ENCODE measurements at regions not wholly inside any gene's neighbourhood (a gene's known extent, or its start where the extent isn't known, plus 50 kb on each side); places are given as distances from the start of the nearest gene placed in this dataset.

- no peak overlapping the region for H3K27ac ChIP-seq (ENCODE audit: low read depth in 2 of 2, low read length in 1 of 2)
- H3K9me3 ChIP-seq = no peaks in the 10 kb centered on the region
- no peak overlapping the region for H3K9ac ChIP-seq
- no peak overlapping the region for H3K4me3 ChIP-seq (ENCODE audit: low read depth in 2 of 2, low read length in 1 of 2)
- no peaks in the 10 kb centered on the region for H3K9me2 ChIP-seq
- no peaks in the 10 kb centered on the region for H3K27me3 ChIP-seq (ENCODE audit: insufficient read depth)
- no peak overlapping the region for H2AFZ ChIP-seq (ENCODE audit: low read depth)
- H3K4me1 ChIP-seq (ENCODE audit: control insufficient read depth in 1 of 2, insufficient read depth in 2 of 2, low read depth in 1 of 2, low read length in 1 of 2) = peaks cover 20 to 21% of the 10 kb centered on the region in 2 experiments; a peak in 3 of 4 replicates
- H4K20me1 ChIP-seq (ENCODE audit: insufficient read depth) = no peaks in the 10 kb centered on the region
- ChIA-PET POLR2A (no interaction called here), CTCF (no interaction called here)
- TF ChIP-seq JUND (IDR thresholded peaks at IDR 0.05) = no peak
- TF ChIP-seq, protein P1, sequence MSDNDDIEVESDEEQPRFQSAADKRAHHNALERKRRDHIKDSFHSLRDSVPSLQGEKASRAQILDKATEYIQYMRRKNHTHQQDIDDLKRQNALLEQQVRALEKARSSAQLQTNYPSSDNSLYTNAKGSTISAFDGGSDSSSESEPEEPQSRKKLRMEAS (IDR thresholded peaks at IDR 0.05; ENCODE audit: low read depth) = no peak
- TF ChIP-seq FOXJ3 (CRISPR knock-in tag; IDR thresholded peaks at IDR 0.05) = no peak
- TF ChIP-seq, protein P2, sequence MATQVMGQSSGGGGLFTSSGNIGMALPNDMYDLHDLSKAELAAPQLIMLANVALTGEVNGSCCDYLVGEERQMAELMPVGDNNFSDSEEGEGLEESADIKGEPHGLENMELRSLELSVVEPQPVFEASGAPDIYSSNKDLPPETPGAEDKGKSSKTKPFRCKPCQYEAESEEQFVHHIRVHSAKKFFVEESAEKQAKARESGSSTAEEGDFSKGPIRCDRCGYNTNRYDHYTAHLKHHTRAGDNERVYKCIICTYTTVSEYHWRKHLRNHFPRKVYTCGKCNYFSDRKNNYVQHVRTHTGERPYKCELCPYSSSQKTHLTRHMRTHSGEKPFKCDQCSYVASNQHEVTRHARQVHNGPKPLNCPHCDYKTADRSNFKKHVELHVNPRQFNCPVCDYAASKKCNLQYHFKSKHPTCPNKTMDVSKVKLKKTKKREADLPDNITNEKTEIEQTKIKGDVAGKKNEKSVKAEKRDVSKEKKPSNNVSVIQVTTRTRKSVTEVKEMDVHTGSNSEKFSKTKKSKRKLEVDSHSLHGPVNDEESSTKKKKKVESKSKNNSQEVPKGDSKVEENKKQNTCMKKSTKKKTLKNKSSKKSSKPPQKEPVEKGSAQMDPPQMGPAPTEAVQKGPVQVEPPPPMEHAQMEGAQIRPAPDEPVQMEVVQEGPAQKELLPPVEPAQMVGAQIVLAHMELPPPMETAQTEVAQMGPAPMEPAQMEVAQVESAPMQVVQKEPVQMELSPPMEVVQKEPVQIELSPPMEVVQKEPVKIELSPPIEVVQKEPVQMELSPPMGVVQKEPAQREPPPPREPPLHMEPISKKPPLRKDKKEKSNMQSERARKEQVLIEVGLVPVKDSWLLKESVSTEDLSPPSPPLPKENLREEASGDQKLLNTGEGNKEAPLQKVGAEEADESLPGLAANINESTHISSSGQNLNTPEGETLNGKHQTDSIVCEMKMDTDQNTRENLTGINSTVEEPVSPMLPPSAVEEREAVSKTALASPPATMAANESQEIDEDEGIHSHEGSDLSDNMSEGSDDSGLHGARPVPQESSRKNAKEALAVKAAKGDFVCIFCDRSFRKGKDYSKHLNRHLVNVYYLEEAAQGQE (IDR thresholded peaks at IDR 0.05; ENCODE audit: low read depth, low read length) = no peak
- TF ChIP-seq EZH2phosphoT487 (IDR thresholded peaks at IDR 0.05; ENCODE audit: borderline replicate concordance, low read depth) = no peak
- no peak for TF ChIP-seq GABPA (IDR thresholded peaks at IDR 0.05; ENCODE audit: low read depth)
- no peak for TF ChIP-seq NFIC (IDR thresholded peaks at IDR 0.05; ENCODE audit: borderline replicate concordance)
- TF ChIP-seq NRF1 (IDR thresholded peaks at IDR 0.05; ENCODE audit: low read depth, low read length) = no peak
- no peak for TF ChIP-seq FOXM1 (IDR thresholded peaks at IDR 0.05; ENCODE audit: low read depth)
- H3F3A ChIP-seq (replicated peaks; ENCODE audit: insufficient read depth) = no peaks in the 10 kb centered on the region
- WGBS (ENCODE audit: low lambda C conversion rate) = 84% methylated on average over 11 of the region's 11 CpGs
- no peaks in the 10 kb centered on the region for H3K79me2 ChIP-seq (ENCODE audit: insufficient read depth)
- H3K4me2 ChIP-seq = no peak overlapping the region
- no peaks in the 10 kb centered on the region for H3K36me3 ChIP-seq (replicated peaks in 1 of 2; ENCODE audit: control insufficient read depth in 1 of 2, insufficient read depth in 2 of 2, low read length in 1 of 2)
- DNase-seq = no peak
These were observed 109.6 kb upstream of the FAM20C start for GRCh38 chr7:82757-83155.

DNA sequence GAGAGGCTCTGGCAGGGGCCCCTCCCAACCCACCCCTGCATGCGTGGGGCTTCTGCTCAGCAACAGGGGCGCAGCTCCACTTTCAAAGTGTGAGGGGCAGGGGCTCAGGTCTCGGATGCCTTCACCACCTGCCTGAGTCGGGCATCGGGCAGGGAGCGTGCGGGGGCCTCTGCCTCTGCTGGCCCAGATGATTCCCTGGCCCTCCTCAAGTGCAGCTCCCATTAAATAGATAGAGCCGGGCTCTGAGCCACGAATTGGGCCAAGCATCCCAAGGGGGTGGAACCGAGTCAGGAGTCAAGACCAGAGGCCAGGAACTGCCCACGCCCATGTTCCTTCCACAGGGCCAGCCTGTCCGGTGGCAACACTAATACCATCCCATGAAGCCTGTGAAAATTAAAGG lies 108.9 kb upstream of the FAM20C start:
- DNase-seq = no peak
- no peaks in the 10 kb centered on the region for H4K20me1 ChIP-seq (ENCODE audit: insufficient read depth)
- no peaks in the 10 kb centered on the region for H3K9me2 ChIP-seq
- no peak overlapping the region for H3K4me3 ChIP-seq (ENCODE audit: low read depth in 2 of 2, low read length in 1 of 2)
- no peak overlapping the region for H3K27ac ChIP-seq (ENCODE audit: low read depth in 2 of 2, low read length in 1 of 2)
- no peaks in the 10 kb centered on the region for H3F3A ChIP-seq (replicated peaks; ENCODE audit: insufficient read depth)
- POLR2A ChIA-PET = no interaction called here
- no peak overlapping the region for H3K9ac ChIP-seq
- H3K4me2 ChIP-seq = no peak overlapping the region
- H3K27me3 ChIP-seq (ENCODE audit: insufficient read depth) = no peaks in the 10 kb centered on the region
- WGBS (ENCODE audit: low lambda C conversion rate) = 92% methylated on average over 9 of the region's 12 CpGs
- no peaks in the 10 kb centered on the region for H3K79me2 ChIP-seq (ENCODE audit: insufficient read depth)
- H2AFZ ChIP-seq (ENCODE audit: low read depth) = no peak overlapping the region
- no peaks in the 10 kb centered on the region for H3K9me3 ChIP-seq
- CTCF ChIA-PET = no interaction called here
- H3K4me1 ChIP-seq (ENCODE audit: control insufficient read depth in 1 of 2, insufficient read depth in 2 of 2, low read depth in 1 of 2, low read length in 1 of 2) = peaks cover 20 to 24% of the 10 kb centered on the region in 2 experiments; a peak in 3 of 4 replicates
- H3K36me3 ChIP-seq (replicated peaks in 1 of 2; ENCODE audit: control insufficient read depth in 1 of 2, insufficient read depth in 2 of 2, low read length in 1 of 2) = no peaks in the 10 kb centered on the region
- TF ChIP-seq FOSL2 (IDR thresholded peaks at IDR 0.05; ENCODE audit: borderline replicate concordance, low read depth) (no peak), SIN3A (IDR thresholded peaks at IDR 0.05; ENCODE audit: borderline replicate concordance, low read depth, low read length) (no peak), EZH2phosphoT487 (IDR thresholded peaks at IDR 0.05; ENCODE audit: borderline replicate concordance, low read depth) (no peak), EP300 (IDR thresholded peaks at IDR 0.05; ENCODE audit: borderline replicate concordance in 1 of 2, low read depth in 1 of 2, low read length in 1 of 2) (no peak), TCF12 (IDR thresholded peaks at IDR 0.05) (no peak), RAD21 (IDR thresholded peaks at IDR 0.05; ENCODE audit: low read length) (no peak)
- TF ChIP-seq, protein P2 (IDR thresholded peaks at IDR 0.05; ENCODE audit: low read depth, low read length) = no peak
- TF ChIP-seq, protein P3, sequence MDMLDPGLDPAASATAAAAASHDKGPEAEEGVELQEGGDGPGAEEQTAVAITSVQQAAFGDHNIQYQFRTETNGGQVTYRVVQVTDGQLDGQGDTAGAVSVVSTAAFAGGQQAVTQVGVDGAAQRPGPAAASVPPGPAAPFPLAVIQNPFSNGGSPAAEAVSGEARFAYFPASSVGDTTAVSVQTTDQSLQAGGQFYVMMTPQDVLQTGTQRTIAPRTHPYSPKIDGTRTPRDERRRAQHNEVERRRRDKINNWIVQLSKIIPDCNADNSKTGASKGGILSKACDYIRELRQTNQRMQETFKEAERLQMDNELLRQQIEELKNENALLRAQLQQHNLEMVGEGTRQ (IDR thresholded peaks at IDR 0.05; ENCODE audit: borderline replicate concordance, low read depth, low read length) = no peak
- TF ChIP-seq, protein P4, sequence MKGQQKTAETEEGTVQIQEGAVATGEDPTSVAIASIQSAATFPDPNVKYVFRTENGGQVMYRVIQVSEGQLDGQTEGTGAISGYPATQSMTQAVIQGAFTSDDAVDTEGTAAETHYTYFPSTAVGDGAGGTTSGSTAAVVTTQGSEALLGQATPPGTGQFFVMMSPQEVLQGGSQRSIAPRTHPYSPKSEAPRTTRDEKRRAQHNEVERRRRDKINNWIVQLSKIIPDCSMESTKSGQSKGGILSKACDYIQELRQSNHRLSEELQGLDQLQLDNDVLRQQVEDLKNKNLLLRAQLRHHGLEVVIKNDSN (IDR thresholded peaks at IDR 0.05; ENCODE audit: borderline replicate concordance, low read depth) = no peak
- TF ChIP-seq, protein P5, sequence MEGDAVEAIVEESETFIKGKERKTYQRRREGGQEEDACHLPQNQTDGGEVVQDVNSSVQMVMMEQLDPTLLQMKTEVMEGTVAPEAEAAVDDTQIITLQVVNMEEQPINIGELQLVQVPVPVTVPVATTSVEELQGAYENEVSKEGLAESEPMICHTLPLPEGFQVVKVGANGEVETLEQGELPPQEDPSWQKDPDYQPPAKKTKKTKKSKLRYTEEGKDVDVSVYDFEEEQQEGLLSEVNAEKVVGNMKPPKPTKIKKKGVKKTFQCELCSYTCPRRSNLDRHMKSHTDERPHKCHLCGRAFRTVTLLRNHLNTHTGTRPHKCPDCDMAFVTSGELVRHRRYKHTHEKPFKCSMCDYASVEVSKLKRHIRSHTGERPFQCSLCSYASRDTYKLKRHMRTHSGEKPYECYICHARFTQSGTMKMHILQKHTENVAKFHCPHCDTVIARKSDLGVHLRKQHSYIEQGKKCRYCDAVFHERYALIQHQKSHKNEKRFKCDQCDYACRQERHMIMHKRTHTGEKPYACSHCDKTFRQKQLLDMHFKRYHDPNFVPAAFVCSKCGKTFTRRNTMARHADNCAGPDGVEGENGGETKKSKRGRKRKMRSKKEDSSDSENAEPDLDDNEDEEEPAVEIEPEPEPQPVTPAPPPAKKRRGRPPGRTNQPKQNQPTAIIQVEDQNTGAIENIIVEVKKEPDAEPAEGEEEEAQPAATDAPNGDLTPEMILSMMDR (IDR thresholded peaks at IDR 0.05) = no peak
